Activated naive CD4-positive, alpha-beta T cell treated with anti-CD3 and anti-CD28 coated beads for 36 hours (primary cell): ENCODE measurements at regions not wholly inside any gene's neighbourhood (a gene's known extent, or its start where the extent isn't known, plus 50 kb on each side); places are given as distances from the start of the nearest gene placed in this dataset.

ENCODE experiments used
- CTCF ChIA-PET: fragments of 350-600 bp; sonication (Branson Sonifier 250); formaldehyde crosslinking; loops from one replicate; lab custom pipeline; 2021; ENCODE audit warnings: antibody characterized with exemption; lab: Charles Lee
- DNase-seq: peaks from one replicate; pipeline ENCODE4 v3.0.0-alpha.2; 2020
- H3K27ac Mint-ChIP-seq: one replicate; pipeline ENCODE4 v1.8.0; 2021; ENCODE audit warnings: mild to moderate bottlenecking, mixed read lengths
- H3K27me3 Mint-ChIP-seq: one replicate; pipeline ENCODE4 v1.8.0; 2021; ENCODE audit warnings: low read depth, mixed read lengths
- H3K36me3 Mint-ChIP-seq: one replicate; pipeline ENCODE4 v1.8.0; 2021; ENCODE audit warnings: low read depth, mixed read lengths
- H3K4me1 Mint-ChIP-seq: one replicate; pipeline ENCODE4 v1.8.0; 2021; ENCODE audit warnings: low read depth, mixed read lengths
- H3K4me3 Mint-ChIP-seq: one replicate; pipeline ENCODE4 v1.8.0; 2021; ENCODE audit warnings: mild to moderate bottlenecking, moderate library complexity, mixed read lengths
- H3K9me3 Mint-ChIP-seq: one replicate; pipeline ENCODE4 v1.8.0; 2021; ENCODE audit warnings: mixed read lengths
- intact Hi-C: fragments of 100-400 bp; cut with micrococcal nuclease; formaldehyde crosslinking; loops from one replicate; pipeline ENCODE4 v1.15.1; 2023

DNA sequence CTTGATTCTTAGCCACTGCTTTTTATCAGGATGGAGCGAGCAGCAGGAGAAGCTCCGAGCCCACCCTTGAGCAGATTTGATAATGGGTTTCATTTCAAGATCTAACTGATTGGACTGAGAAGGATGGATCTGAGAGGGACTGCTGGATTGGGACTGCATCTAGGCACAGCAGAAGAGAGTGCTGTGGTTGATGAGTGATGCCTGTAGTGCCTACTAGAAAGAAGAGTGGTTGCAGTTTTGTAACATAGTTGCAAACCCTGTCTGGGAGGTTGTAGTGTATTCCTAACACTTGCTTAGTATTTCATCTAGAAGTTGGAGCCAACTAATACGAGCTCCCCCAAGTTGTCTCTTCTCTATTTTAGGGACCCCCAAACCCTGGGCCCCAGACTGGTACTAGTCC lies 88.7 kb downstream of the ASCL1 start:
- Mint-ChIP-seq H3K27me3 (peaks cover 13% of the 10 kb centered on the region), H3K9me3 (no peaks in the 10 kb centered on the region)
- CTCF ChIA-PET: no interaction called here

DNA sequence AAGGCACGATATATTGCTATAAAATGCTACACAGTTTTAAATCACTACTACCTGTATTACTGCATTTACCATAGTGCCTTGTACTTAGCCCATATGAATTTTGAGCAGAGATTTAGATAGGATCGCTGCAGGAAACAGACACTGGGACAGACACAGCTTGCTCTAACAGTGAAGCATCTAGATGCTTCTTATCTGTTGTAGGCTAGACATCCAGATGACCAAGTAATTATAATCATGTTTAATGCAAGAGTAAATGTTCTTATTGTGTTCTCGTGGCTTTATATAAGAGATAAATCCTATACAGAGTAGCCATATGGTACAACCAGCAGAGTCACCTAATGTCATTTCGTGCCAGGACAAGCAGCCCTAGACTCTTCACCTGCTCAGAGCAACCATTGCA lies 92.8 kb downstream of the ASCL1 start:
- CTCF ChIA-PET: no interaction called here
- Mint-ChIP-seq H3K9me3 (no peaks in the 10 kb centered on the region), H3K27ac (no peak overlapping the region), H3K36me3 (no peaks in the 10 kb centered on the region), H3K27me3 (peaks cover 7% of the 10 kb centered on the region), H3K4me3 (no peak overlapping the region), H3K4me1 (no peaks in the 10 kb centered on the region)
- no peak for DNase-seq
- intact Hi-C loops: no loop called here

More for the DNA sequence above, 88.7 kb downstream of the ASCL1 start:
- no peak for DNase-seq
- Mint-ChIP-seq H3K4me3 (no peak overlapping the region), H3K4me1 (no peaks in the 10 kb centered on the region), H3K27ac (no peak overlapping the region), H3K36me3 (no peaks in the 10 kb centered on the region)
- intact Hi-C loops: no loop called here

- intact Hi-C loops: no loop called here
- CTCF ChIA-PET: no interaction called here
- H3K4me3 Mint-ChIP-seq: no peak overlapping the region
- no peaks in the 10 kb centered on the region for H3K9me3 Mint-ChIP-seq
- peaks cover 5% of the 10 kb centered on the region for H3K27me3 Mint-ChIP-seq
- H3K36me3 Mint-ChIP-seq: no peaks in the 10 kb centered on the region
- H3K4me1 Mint-ChIP-seq: no peaks in the 10 kb centered on the region
- no peak for DNase-seq
- no peak overlapping the region for H3K27ac Mint-ChIP-seq
Measured at GRCh38 chr12:103053089-103053488, 95.6 kb downstream of the ASCL1 start.

- intact Hi-C loops: no loop called here
- CTCF ChIA-PET: no interaction called here
- Mint-ChIP-seq H3K4me3 (no peak overlapping the region), H3K4me1 (no peaks in the 10 kb centered on the region), H3K9me3 (peaks cover 5% of the 10 kb centered on the region), H3K27me3 (peaks cover 1% of the 10 kb centered on the region), H3K36me3 (no peaks in the 10 kb centered on the region), H3K27ac (no peak overlapping the region)
- DNase-seq: no peak
Measured at GRCh38 chr12:103073630-103074029, 116.2 kb downstream of the ASCL1 start.

DNA sequence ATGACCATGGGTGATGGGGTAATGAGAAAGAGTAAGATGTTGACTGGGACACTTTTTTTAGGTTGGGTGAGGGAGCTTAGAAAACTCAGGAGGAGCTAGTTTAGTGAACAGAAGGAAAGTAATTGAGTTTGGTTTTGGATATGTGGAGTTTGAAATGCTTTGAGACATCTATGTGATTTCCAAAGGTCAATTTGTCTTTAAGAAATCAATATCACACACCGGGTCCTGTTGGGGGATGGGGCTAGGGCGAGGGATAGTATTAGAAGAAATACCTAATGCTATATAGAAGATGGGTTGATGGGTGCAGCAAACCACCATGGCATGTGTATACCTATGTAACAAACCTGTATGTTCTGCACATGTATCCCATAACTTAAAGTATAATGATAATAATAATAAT lies 118.4 kb downstream of the ASCL1 start:
- Mint-ChIP-seq H3K4me1 (no peaks in the 10 kb centered on the region), H3K4me3 (no peak overlapping the region)

GRCh38 chr12:103077108-103077773 lies 119.8 kb downstream of the ASCL1 start:
- no peaks in the 10 kb centered on the region for H3K9me3 Mint-ChIP-seq
- H3K27me3 Mint-ChIP-seq: peaks cover 1% of the 10 kb centered on the region
- CTCF ChIA-PET: no interaction called here
- no peak overlapping the region for H3K4me3 Mint-ChIP-seq
- no peak overlapping the region for H3K27ac Mint-ChIP-seq
- intact Hi-C loops: no loop called here
- H3K4me1 Mint-ChIP-seq: no peaks in the 10 kb centered on the region
- no peaks in the 10 kb centered on the region for H3K36me3 Mint-ChIP-seq
- no peak for DNase-seq

More for the DNA sequence above, 118.4 kb downstream of the ASCL1 start:
- Mint-ChIP-seq H3K27ac (no peak overlapping the region), H3K36me3 (no peaks in the 10 kb centered on the region), H3K27me3 (peaks cover 1% of the 10 kb centered on the region), H3K9me3 (peaks cover 2% of the 10 kb centered on the region)
- intact Hi-C loops: no loop called here
- DNase-seq: no peak
- CTCF ChIA-PET: no interaction called here

DNA sequence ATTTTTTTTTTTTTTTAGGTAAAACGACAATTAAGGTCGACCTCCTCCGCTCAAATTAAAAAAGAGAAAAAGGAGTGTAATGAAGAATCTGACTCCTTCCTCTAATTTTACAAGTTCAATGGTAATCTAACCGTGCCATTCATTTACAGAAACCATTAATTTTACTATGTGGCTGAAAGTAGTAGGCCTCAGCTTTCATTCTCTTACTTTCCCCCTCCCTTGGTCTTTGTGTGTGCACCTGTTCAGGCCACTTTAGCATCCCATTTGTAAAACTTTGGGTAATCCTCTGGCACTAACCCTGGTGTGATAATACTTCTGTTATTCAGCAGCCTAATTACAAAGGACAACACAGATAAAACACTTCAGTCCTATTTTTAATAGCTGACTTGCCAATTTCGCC lies 128.1 kb downstream of the ASCL1 start:
- no peaks in the 10 kb centered on the region for H3K9me3 Mint-ChIP-seq
- no peaks in the 10 kb centered on the region for H3K27me3 Mint-ChIP-seq
- no peak overlapping the region for H3K27ac Mint-ChIP-seq
- no peaks in the 10 kb centered on the region for H3K36me3 Mint-ChIP-seq
- H3K4me3 Mint-ChIP-seq: no peak overlapping the region
- H3K4me1 Mint-ChIP-seq: no peaks in the 10 kb centered on the region
- no peak for DNase-seq
- intact Hi-C loops: no loop called here
- CTCF ChIA-PET: no interaction called here

GRCh38 chr12:103086471-103086870 lies 129.0 kb downstream of the ASCL1 start:
- intact Hi-C loops: no loop called here
- DNase-seq: no peak
- no peaks in the 10 kb centered on the region for H3K36me3 Mint-ChIP-seq
- H3K27ac Mint-ChIP-seq: no peak overlapping the region
- H3K4me3 Mint-ChIP-seq: no peak overlapping the region
- H3K9me3 Mint-ChIP-seq: no peaks in the 10 kb centered on the region
- H3K27me3 Mint-ChIP-seq: no peaks in the 10 kb centered on the region
- CTCF ChIA-PET: interaction anchor here (0.7 kb wide), 1 partner anchor 417 kb away, joined by 3 read pairs; no protein-coding TSS in a partner anchor
- H3K4me1 Mint-ChIP-seq: no peaks in the 10 kb centered on the region

DNA sequence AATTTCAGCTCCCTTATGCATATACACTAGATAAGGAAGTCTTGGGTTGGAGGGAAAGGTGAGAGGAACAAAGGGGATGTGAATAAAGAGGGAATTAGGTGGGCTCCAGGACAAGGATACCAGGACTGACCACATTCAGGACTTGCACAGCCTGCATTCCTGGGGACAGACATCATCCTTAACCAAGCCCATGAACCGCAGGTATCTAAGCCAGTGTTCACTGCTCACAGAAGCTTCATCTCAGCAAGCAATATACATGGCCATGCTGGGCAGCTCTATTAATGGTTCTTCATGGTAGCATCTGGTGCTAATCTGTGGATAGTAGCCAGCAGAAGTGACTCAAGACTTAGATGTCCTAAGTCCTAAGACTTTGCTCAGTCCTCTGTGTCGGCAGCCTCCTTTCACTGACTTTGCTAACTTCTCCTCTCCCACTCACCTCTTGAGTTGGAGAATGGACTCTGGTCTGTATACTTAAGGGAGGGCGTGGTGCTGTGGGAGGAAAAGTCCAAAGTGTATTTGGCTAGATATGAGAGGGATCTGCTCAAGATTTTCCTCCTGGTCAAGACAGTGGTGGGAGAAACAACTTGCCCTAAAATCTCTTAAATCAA lies 136.1 kb downstream of the ASCL1 start:
- intact Hi-C loops: no loop called here
- CTCF ChIA-PET: no interaction called here

GRCh38 chr12:103097496-103097895 lies 140.0 kb downstream of the ASCL1 start:
- CTCF ChIA-PET: interaction anchor here (0.6 kb wide), 1 partner anchor 111 kb away, joined by 3 read pairs; no protein-coding TSS in a partner anchor
- DNase-seq: no peak
- intact Hi-C loops: no loop called here
- H3K36me3 Mint-ChIP-seq: no peaks in the 10 kb centered on the region
- no peaks in the 10 kb centered on the region for H3K9me3 Mint-ChIP-seq
- H3K27me3 Mint-ChIP-seq: no peaks in the 10 kb centered on the region
- no peaks in the 10 kb centered on the region for H3K4me1 Mint-ChIP-seq
- H3K27ac Mint-ChIP-seq: no peak overlapping the region
- no peak overlapping the region for H3K4me3 Mint-ChIP-seq

More for the DNA sequence above, 136.1 kb downstream of the ASCL1 start:
- Mint-ChIP-seq H3K27ac (no peak overlapping the region), H3K9me3 (no peaks in the 10 kb centered on the region), H3K4me1 (no peaks in the 10 kb centered on the region), H3K4me3 (no peak overlapping the region), H3K36me3 (no peaks in the 10 kb centered on the region), H3K27me3 (no peaks in the 10 kb centered on the region)
- DNase-seq: no peak

GRCh38 chr12:103100257-103100831 lies 142.9 kb downstream of the ASCL1 start:
- Mint-ChIP-seq H3K9me3 (no peaks in the 10 kb centered on the region), H3K27me3 (no peaks in the 10 kb centered on the region), H3K27ac (no peak overlapping the region), H3K4me3 (no peak overlapping the region), H3K4me1 (no peaks in the 10 kb centered on the region), H3K36me3 (no peaks in the 10 kb centered on the region)
- DNase-seq: no peak
- intact Hi-C loops: no loop called here
- CTCF ChIA-PET: no interaction called here

GRCh38 chr12:103102225-103102744 lies 144.8 kb downstream of the ASCL1 start:
- no peak overlapping the region for H3K4me3 Mint-ChIP-seq
- no peak overlapping the region for H3K27ac Mint-ChIP-seq
- no peak for DNase-seq
- no peaks in the 10 kb centered on the region for H3K27me3 Mint-ChIP-seq
- CTCF ChIA-PET: no interaction called here
- intact Hi-C loops: loop anchor here (1.0 kb wide), 1 partner anchor 403 kb away; no protein-coding TSS in a partner anchor
- no peaks in the 10 kb centered on the region for H3K4me1 Mint-ChIP-seq
- H3K9me3 Mint-ChIP-seq: no peaks in the 10 kb centered on the region
- H3K36me3 Mint-ChIP-seq: no peaks in the 10 kb centered on the region
